ENCODE measurements at regions not wholly inside any gene's neighbourhood (a gene's known extent, or its start where the extent isn't known, plus 50 kb on each side); places are given as distances from the start of the nearest gene placed in this dataset.
"Not testable (repeated sequence)": the region's sequence is repeated elsewhere in the genome, so short reads cannot be mapped to it uniquely, and the experiment has no call there.

- DNase-seq; H3K9ac ChIP-seq (ENCODE audit: low read length in 3 of 3); H3K9me3 ChIP-seq (ENCODE audit: control insufficient read depth in 2 of 3, insufficient read depth in 1 of 3, low read length in 3 of 3); H3K4me1 ChIP-seq (ENCODE audit: control insufficient read depth in 2 of 3, insufficient read depth in 2 of 3, low read depth in 1 of 3, low read length in 3 of 3); H3K27ac ChIP-seq (ENCODE audit: low read depth in 2 of 2, low read length in 2 of 2); H3K36me3 ChIP-seq (ENCODE audit: control insufficient read depth in 2 of 3, insufficient read depth in 3 of 3, low read length in 3 of 3); H3K4me3 ChIP-seq (ENCODE audit: low read length in 3 of 3); H3K27me3 ChIP-seq (ENCODE audit: control insufficient read depth, insufficient read depth, low read length); FAIRE-seq; intact Hi-C loops (cut with DNase I): not testable (repeated sequence)
Observed at GRCh38 chr1:83471272-83471671, 527.7 kb downstream of the TTLL7 start.

GRCh38 chr1:83468336-83468735, 530.6 kb downstream of the TTLL7 start:
- H3K9ac ChIP-seq (ENCODE audit: low read length in 3 of 3); H3K27me3 ChIP-seq (ENCODE audit: control insufficient read depth, insufficient read depth, low read length); FAIRE-seq; H3K9me3 ChIP-seq (ENCODE audit: control insufficient read depth in 2 of 3, insufficient read depth in 1 of 3, low read length in 3 of 3); H3K36me3 ChIP-seq (ENCODE audit: control insufficient read depth in 2 of 3, insufficient read depth in 3 of 3, low read length in 3 of 3); DNase-seq; H3K27ac ChIP-seq (ENCODE audit: low read depth in 2 of 2, low read length in 2 of 2); intact Hi-C loops (cut with DNase I); H3K4me1 ChIP-seq (ENCODE audit: control insufficient read depth in 2 of 3, insufficient read depth in 2 of 3, low read depth in 1 of 3, low read length in 3 of 3); H3K4me3 ChIP-seq (ENCODE audit: low read length in 3 of 3): not testable (repeated sequence)

GRCh38 chr1:83457735-83458248, 541.1 kb downstream of the TTLL7 start:
- H3K36me3 ChIP-seq (ENCODE audit: control insufficient read depth in 2 of 3, insufficient read depth in 3 of 3, low read length in 3 of 3); H3K9ac ChIP-seq (ENCODE audit: low read length in 3 of 3); FAIRE-seq; H3K9me3 ChIP-seq (ENCODE audit: control insufficient read depth in 2 of 3, insufficient read depth in 1 of 3, low read length in 3 of 3); H3K4me3 ChIP-seq (ENCODE audit: low read length in 3 of 3); H3K27me3 ChIP-seq (ENCODE audit: control insufficient read depth, insufficient read depth, low read length); H3K4me1 ChIP-seq (ENCODE audit: control insufficient read depth in 2 of 3, insufficient read depth in 2 of 3, low read depth in 1 of 3, low read length in 3 of 3); intact Hi-C loops (cut with DNase I); H3K27ac ChIP-seq (ENCODE audit: low read depth in 2 of 2, low read length in 2 of 2): not testable (repeated sequence)
- peak in 1 of 5 donors; percentile 67 for DNase-seq

GRCh38 chr1:83457281-83457680, 541.7 kb downstream of the TTLL7 start:
- H3K4me1 ChIP-seq (ENCODE audit: control insufficient read depth in 2 of 3, insufficient read depth in 2 of 3, low read depth in 1 of 3, low read length in 3 of 3); H3K27ac ChIP-seq (ENCODE audit: low read depth in 2 of 2, low read length in 2 of 2); H3K27me3 ChIP-seq (ENCODE audit: control insufficient read depth, insufficient read depth, low read length); H3K9ac ChIP-seq (ENCODE audit: low read length in 3 of 3); intact Hi-C loops (cut with DNase I); H3K36me3 ChIP-seq (ENCODE audit: control insufficient read depth in 2 of 3, insufficient read depth in 3 of 3, low read length in 3 of 3); H3K4me3 ChIP-seq (ENCODE audit: low read length in 3 of 3); H3K9me3 ChIP-seq (ENCODE audit: control insufficient read depth in 2 of 3, insufficient read depth in 1 of 3, low read length in 3 of 3): not testable (repeated sequence)
- DNase-seq (peak in 1 of 5 donors; percentile 27), FAIRE-seq (peak; percentile 80)

GRCh38 chr1:83455753-83456152, 543.2 kb downstream of the TTLL7 start:
- H3K9ac ChIP-seq (ENCODE audit: low read length in 3 of 3); H3K27ac ChIP-seq (ENCODE audit: low read depth in 2 of 2, low read length in 2 of 2); FAIRE-seq; H3K4me1 ChIP-seq (ENCODE audit: control insufficient read depth in 2 of 3, insufficient read depth in 2 of 3, low read depth in 1 of 3, low read length in 3 of 3); DNase-seq; H3K36me3 ChIP-seq (ENCODE audit: control insufficient read depth in 2 of 3, insufficient read depth in 3 of 3, low read length in 3 of 3); H3K27me3 ChIP-seq (ENCODE audit: control insufficient read depth, insufficient read depth, low read length); H3K4me3 ChIP-seq (ENCODE audit: low read length in 3 of 3); intact Hi-C loops (cut with DNase I); H3K9me3 ChIP-seq (ENCODE audit: control insufficient read depth in 2 of 3, insufficient read depth in 1 of 3, low read length in 3 of 3): not testable (repeated sequence)

GRCh38 chr1:83445873-83446272, 553.1 kb downstream of the TTLL7 start:
- intact Hi-C loops (cut with DNase I); H3K9ac ChIP-seq (ENCODE audit: low read length in 3 of 3); FAIRE-seq; H3K27ac ChIP-seq (ENCODE audit: low read depth in 2 of 2, low read length in 2 of 2); H3K4me3 ChIP-seq (ENCODE audit: low read length in 3 of 3); H3K9me3 ChIP-seq (ENCODE audit: control insufficient read depth in 2 of 3, insufficient read depth in 1 of 3, low read length in 3 of 3); DNase-seq; H3K27me3 ChIP-seq (ENCODE audit: control insufficient read depth, insufficient read depth, low read length); H3K4me1 ChIP-seq (ENCODE audit: control insufficient read depth in 2 of 3, insufficient read depth in 2 of 3, low read depth in 1 of 3, low read length in 3 of 3); H3K36me3 ChIP-seq (ENCODE audit: control insufficient read depth in 2 of 3, insufficient read depth in 3 of 3, low read length in 3 of 3): not testable (repeated sequence)

GRCh38 chr1:83442412-83442811, 556.5 kb downstream of the TTLL7 start:
- intact Hi-C loops (cut with DNase I); H3K36me3 ChIP-seq (ENCODE audit: control insufficient read depth in 2 of 3, insufficient read depth in 3 of 3, low read length in 3 of 3); DNase-seq; H3K9ac ChIP-seq (ENCODE audit: low read length in 3 of 3); H3K27ac ChIP-seq (ENCODE audit: low read depth in 2 of 2, low read length in 2 of 2); H3K9me3 ChIP-seq (ENCODE audit: control insufficient read depth in 2 of 3, insufficient read depth in 1 of 3, low read length in 3 of 3); H3K4me3 ChIP-seq (ENCODE audit: low read length in 3 of 3); H3K27me3 ChIP-seq (ENCODE audit: control insufficient read depth, insufficient read depth, low read length); H3K4me1 ChIP-seq (ENCODE audit: control insufficient read depth in 2 of 3, insufficient read depth in 2 of 3, low read depth in 1 of 3, low read length in 3 of 3); FAIRE-seq: not testable (repeated sequence)

GRCh38 chr1:83440586-83440985, 558.3 kb downstream of the TTLL7 start:
- H3K4me1 ChIP-seq (ENCODE audit: control insufficient read depth in 2 of 3, insufficient read depth in 2 of 3, low read depth in 1 of 3, low read length in 3 of 3); H3K27ac ChIP-seq (ENCODE audit: low read depth in 2 of 2, low read length in 2 of 2); H3K4me3 ChIP-seq (ENCODE audit: low read length in 3 of 3); H3K9ac ChIP-seq (ENCODE audit: low read length in 3 of 3); H3K27me3 ChIP-seq (ENCODE audit: control insufficient read depth, insufficient read depth, low read length); intact Hi-C loops (cut with DNase I); H3K36me3 ChIP-seq (ENCODE audit: control insufficient read depth in 2 of 3, insufficient read depth in 3 of 3, low read length in 3 of 3); H3K9me3 ChIP-seq (ENCODE audit: control insufficient read depth in 2 of 3, insufficient read depth in 1 of 3, low read length in 3 of 3): not testable (repeated sequence)
- DNase-seq (peak in 2 of 5 donors; percentile 21 to 33), FAIRE-seq (peak; percentile 46)

- intact Hi-C loops (cut with DNase I); H3K4me3 ChIP-seq (ENCODE audit: low read length in 3 of 3); H3K27me3 ChIP-seq (ENCODE audit: control insufficient read depth, insufficient read depth, low read length); H3K4me1 ChIP-seq (ENCODE audit: control insufficient read depth in 2 of 3, insufficient read depth in 2 of 3, low read depth in 1 of 3, low read length in 3 of 3); FAIRE-seq; H3K36me3 ChIP-seq (ENCODE audit: control insufficient read depth in 2 of 3, insufficient read depth in 3 of 3, low read length in 3 of 3); H3K9ac ChIP-seq (ENCODE audit: low read length in 3 of 3); DNase-seq; H3K9me3 ChIP-seq (ENCODE audit: control insufficient read depth in 2 of 3, insufficient read depth in 1 of 3, low read length in 3 of 3); H3K27ac ChIP-seq (ENCODE audit: low read depth in 2 of 2, low read length in 2 of 2): not testable (repeated sequence)
Observed at GRCh38 chr1:83440021-83440420, 558.9 kb downstream of the TTLL7 start.
